ENCODE measurements at regions not wholly inside any gene's neighbourhood (a gene's known extent, or its start where the extent isn't known, plus 50 kb on each side); places are given as distances from the start of the nearest gene placed in this dataset.

DNA sequence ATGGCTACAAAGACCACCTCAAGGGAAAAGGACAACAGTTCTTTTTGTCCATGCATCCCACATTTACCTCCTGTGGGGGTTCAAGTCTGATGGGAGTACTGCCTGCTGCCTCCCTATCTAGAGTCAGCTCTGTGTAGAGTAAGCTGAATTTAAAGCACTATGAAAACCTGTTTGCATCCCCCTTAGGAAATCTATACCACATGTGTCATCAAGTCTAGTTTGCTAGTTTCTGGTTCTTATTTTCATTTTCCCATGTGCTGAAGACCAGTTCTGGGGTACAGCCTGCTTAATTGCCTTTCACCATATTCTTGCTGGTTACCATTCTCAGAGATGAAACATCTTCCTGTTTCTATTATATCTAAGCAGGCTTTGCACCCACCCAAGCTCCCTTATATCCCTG is 470.3 kb downstream of the MBD2 start:
- DNase-seq, result no peak
- Histone ChIP-seq H3K36me3 (ENCODE audit: control insufficient read depth in 1 of 2, insufficient read depth in 2 of 2, low read depth in 1 of 2, low read length in 2 of 2) (no peaks in the 10 kb centered on the region), H3K4ac (ENCODE audit: low read depth in 1 of 2, low read length in 2 of 2) (no peak overlapping the region), H3K9me3 (ENCODE audit: control insufficient read depth, low read length) (no peaks in the 10 kb centered on the region), H3K27ac (ENCODE audit: low read length, poor library complexity, severe bottlenecking) (no peak overlapping the region), H3K23ac (ENCODE audit: low read length in 2 of 2) (no peak overlapping the region), H4K91ac (ENCODE audit: low read length) (no peak overlapping the region), H3K4me3 (ENCODE audit: insufficient read depth in 1 of 2, low read depth in 1 of 2, low read length in 2 of 2) (no peak overlapping the region), H2AFZ (ENCODE audit: low read depth, low read length) (no peak overlapping the region), H3K4me2 (ENCODE audit: low read length, poor library complexity, severe bottlenecking) (no peak overlapping the region), H3K18ac (ENCODE audit: low read depth in 1 of 2, low read length in 2 of 2) (no peak overlapping the region), H3K79me1 (replicated peaks; ENCODE audit: low read length, poor library complexity, severe bottlenecking) (no peaks in the 10 kb centered on the region), H2BK120ac (ENCODE audit: low read depth, low read length) (no peak overlapping the region), H3K27me3 (ENCODE audit: control insufficient read depth in 1 of 2, insufficient read depth in 1 of 2, low read length in 2 of 2) (no peaks in the 10 kb centered on the region), H2BK12ac (ENCODE audit: low read length in 2 of 2) (no peak overlapping the region), H3K9ac (ENCODE audit: low read length) (no peak overlapping the region), H3K14ac (ENCODE audit: low read length in 2 of 2) (no peak overlapping the region), H2AK5ac (ENCODE audit: low read length, severe bottlenecking) (no peak overlapping the region), H2BK15ac (ENCODE audit: low read depth, poor library complexity, severe bottlenecking) (no peak overlapping the region), H3K4me1 (ENCODE audit: control insufficient read depth, insufficient read depth, low read depth, low read length) (no peaks in the 10 kb centered on the region), H2BK5ac (ENCODE audit: low read depth, low read length, poor library complexity, severe bottlenecking) (no peak overlapping the region), H4K8ac (ENCODE audit: low read length) (no peak overlapping the region)

DNA sequence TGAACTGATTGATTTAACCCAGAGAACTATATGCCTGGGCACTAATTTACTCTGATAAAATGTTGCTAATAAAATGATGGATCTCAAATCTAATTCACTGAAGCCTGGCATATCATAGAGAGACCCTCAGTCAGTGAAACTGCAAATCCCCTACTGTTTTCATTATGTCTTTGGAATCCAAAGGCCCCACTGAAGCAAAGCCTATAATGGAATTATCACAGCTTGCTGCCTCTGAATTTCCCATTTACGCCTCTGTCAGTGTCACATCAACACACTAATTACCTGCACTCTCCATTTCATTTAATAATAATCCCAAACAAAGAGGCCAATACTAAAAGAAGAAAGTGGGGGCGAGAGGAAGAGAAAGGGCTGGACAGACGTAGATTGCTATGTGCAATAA is 470.9 kb downstream of the MBD2 start:
- DNase-seq, result no peak
- Histone ChIP-seq H3K4me1 (ENCODE audit: control insufficient read depth, insufficient read depth, low read depth, low read length) (no peaks in the 10 kb centered on the region), H3K27me3 (ENCODE audit: control insufficient read depth in 1 of 2, insufficient read depth in 1 of 2, low read length in 2 of 2) (no peaks in the 10 kb centered on the region), H2BK5ac (ENCODE audit: low read depth, low read length, poor library complexity, severe bottlenecking) (no peak overlapping the region), H3K23ac (ENCODE audit: low read length in 2 of 2) (no peak overlapping the region), H2AFZ (ENCODE audit: low read depth, low read length) (no peak overlapping the region), H3K18ac (ENCODE audit: low read depth in 1 of 2, low read length in 2 of 2) (no peak overlapping the region), H3K27ac (ENCODE audit: low read length, poor library complexity, severe bottlenecking) (no peak overlapping the region), H2BK15ac (ENCODE audit: low read depth, poor library complexity, severe bottlenecking) (no peak overlapping the region), H3K36me3 (ENCODE audit: control insufficient read depth in 1 of 2, insufficient read depth in 2 of 2, low read depth in 1 of 2, low read length in 2 of 2) (no peaks in the 10 kb centered on the region), H2AK5ac (ENCODE audit: low read length, severe bottlenecking) (no peak overlapping the region), H4K91ac (ENCODE audit: low read length) (no peak overlapping the region), H3K79me1 (replicated peaks; ENCODE audit: low read length, poor library complexity, severe bottlenecking) (no peaks in the 10 kb centered on the region), H3K14ac (ENCODE audit: low read length in 2 of 2) (no peak overlapping the region), H3K4ac (ENCODE audit: low read depth in 1 of 2, low read length in 2 of 2) (no peak overlapping the region), H3K4me2 (ENCODE audit: low read length, poor library complexity, severe bottlenecking) (no peak overlapping the region), H4K8ac (ENCODE audit: low read length) (no peak overlapping the region), H3K9me3 (ENCODE audit: control insufficient read depth, low read length) (no peaks in the 10 kb centered on the region), H3K4me3 (ENCODE audit: insufficient read depth in 1 of 2, low read depth in 1 of 2, low read length in 2 of 2) (no peak overlapping the region), H2BK120ac (ENCODE audit: low read depth, low read length) (no peak overlapping the region), H3K9ac (ENCODE audit: low read length) (no peak overlapping the region), H2BK12ac (ENCODE audit: low read length in 2 of 2) (no peak overlapping the region)
- WGBS, result 48% methylated on average over 2 of the region's 3 CpGs

DNA sequence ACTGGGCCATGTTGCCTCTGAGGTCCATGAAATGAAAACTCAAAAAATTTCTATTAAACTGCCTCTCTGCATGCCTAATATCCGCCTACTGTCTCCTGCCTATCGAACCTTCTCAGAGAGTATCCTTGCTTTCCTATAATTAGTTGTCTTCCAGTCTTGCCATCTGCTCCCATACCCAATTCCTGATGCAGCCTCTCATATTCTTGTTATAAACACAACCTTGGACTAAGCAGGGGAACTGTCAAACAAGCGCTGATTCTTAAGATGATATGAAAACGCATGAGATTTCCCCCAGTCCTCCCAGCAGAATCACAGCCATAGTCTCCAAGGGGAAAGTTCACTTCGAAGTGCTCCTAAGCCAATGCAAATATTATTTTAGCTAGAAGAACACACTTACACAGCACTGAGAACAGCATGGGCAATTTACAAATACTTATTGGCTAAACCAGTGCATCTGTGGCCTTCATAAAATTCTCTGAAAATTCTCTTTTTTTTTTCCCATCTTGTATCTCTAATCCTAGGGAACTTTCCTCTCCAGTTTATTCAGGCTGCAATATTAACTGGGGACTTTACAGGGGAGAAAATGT is 471.6 kb downstream of the MBD2 start:
- Histone ChIP-seq H2BK120ac (ENCODE audit: low read depth, low read length) (no peak overlapping the region), H2BK5ac (ENCODE audit: low read depth, low read length, poor library complexity, severe bottlenecking) (no peak overlapping the region), H2AK5ac (ENCODE audit: low read length, severe bottlenecking) (no peak overlapping the region), H3K14ac (ENCODE audit: low read length in 2 of 2) (no peak overlapping the region), H3K4ac (ENCODE audit: low read depth in 1 of 2, low read length in 2 of 2) (no peak overlapping the region), H3K4me1 (ENCODE audit: control insufficient read depth, insufficient read depth, low read depth, low read length) (no peaks in the 10 kb centered on the region), H3K23ac (ENCODE audit: low read length in 2 of 2) (no peak overlapping the region), H3K9ac (ENCODE audit: low read length) (no peak overlapping the region), H2BK12ac (ENCODE audit: low read length in 2 of 2) (no peak overlapping the region), H2AFZ (ENCODE audit: low read depth, low read length) (no peak overlapping the region), H4K8ac (ENCODE audit: low read length) (no peak overlapping the region), H3K4me3 (ENCODE audit: insufficient read depth in 1 of 2, low read depth in 1 of 2, low read length in 2 of 2) (no peak overlapping the region), H4K91ac (ENCODE audit: low read length) (no peak overlapping the region), H3K18ac (ENCODE audit: low read depth in 1 of 2, low read length in 2 of 2) (no peak overlapping the region), H3K4me2 (ENCODE audit: low read length, poor library complexity, severe bottlenecking) (no peak overlapping the region), H2BK15ac (ENCODE audit: low read depth, poor library complexity, severe bottlenecking) (no peak overlapping the region), H3K9me3 (ENCODE audit: control insufficient read depth, low read length) (no peaks in the 10 kb centered on the region), H3K27me3 (ENCODE audit: control insufficient read depth in 1 of 2, insufficient read depth in 1 of 2, low read length in 2 of 2) (no peaks in the 10 kb centered on the region), H3K27ac (ENCODE audit: low read length, poor library complexity, severe bottlenecking) (no peak overlapping the region), H3K36me3 (ENCODE audit: control insufficient read depth in 1 of 2, insufficient read depth in 2 of 2, low read depth in 1 of 2, low read length in 2 of 2) (no peaks in the 10 kb centered on the region), H3K79me1 (replicated peaks; ENCODE audit: low read length, poor library complexity, severe bottlenecking) (no peaks in the 10 kb centered on the region)
- no peak for DNase-seq
- WGBS, result 78% methylated on average over 5 of the region's 5 CpGs

DNA sequence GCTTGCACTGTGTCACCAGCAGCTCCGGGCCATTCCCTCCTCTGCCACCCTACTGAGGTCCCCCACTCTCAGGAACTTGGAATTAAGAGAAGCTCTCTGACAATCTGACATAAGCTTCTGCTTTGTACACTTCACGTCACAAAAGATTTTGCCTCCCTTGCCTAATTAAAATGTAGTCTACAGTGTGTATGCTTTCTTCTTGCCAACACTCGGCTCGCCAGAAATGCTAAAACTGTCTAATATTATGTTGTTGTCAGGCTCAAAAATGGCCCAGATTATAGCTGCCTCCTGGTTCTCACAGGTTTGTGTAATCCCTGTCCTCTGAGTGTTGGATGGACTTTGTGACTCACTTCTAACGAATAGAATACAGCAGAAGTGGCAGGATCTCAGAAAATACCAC is 474.7 kb downstream of the MBD2 start:
- Histone ChIP-seq H3K9ac (ENCODE audit: low read length) (no peak overlapping the region), H2AK5ac (ENCODE audit: low read length, severe bottlenecking) (no peak overlapping the region), H3K79me1 (replicated peaks; ENCODE audit: low read length, poor library complexity, severe bottlenecking) (no peaks in the 10 kb centered on the region), H3K4ac (ENCODE audit: low read depth in 1 of 2, low read length in 2 of 2) (no peak overlapping the region), H2BK12ac (ENCODE audit: low read length in 2 of 2) (no peak overlapping the region), H3K9me3 (ENCODE audit: control insufficient read depth, low read length) (no peaks in the 10 kb centered on the region), H2BK5ac (ENCODE audit: low read depth, low read length, poor library complexity, severe bottlenecking) (no peak overlapping the region), H2BK120ac (ENCODE audit: low read depth, low read length) (no peak overlapping the region), H3K4me2 (ENCODE audit: low read length, poor library complexity, severe bottlenecking) (no peak overlapping the region), H3K36me3 (ENCODE audit: control insufficient read depth in 1 of 2, insufficient read depth in 2 of 2, low read depth in 1 of 2, low read length in 2 of 2) (no peaks in the 10 kb centered on the region), H3K14ac (ENCODE audit: low read length in 2 of 2) (no peak overlapping the region), H3K18ac (ENCODE audit: low read depth in 1 of 2, low read length in 2 of 2) (no peak overlapping the region), H4K91ac (ENCODE audit: low read length) (no peak overlapping the region), H3K23ac (ENCODE audit: low read length in 2 of 2) (no peak overlapping the region), H2AFZ (ENCODE audit: low read depth, low read length) (no peak overlapping the region), H3K4me3 (ENCODE audit: insufficient read depth in 1 of 2, low read depth in 1 of 2, low read length in 2 of 2) (no peak overlapping the region), H3K27me3 (ENCODE audit: control insufficient read depth in 1 of 2, insufficient read depth in 1 of 2, low read length in 2 of 2) (no peaks in the 10 kb centered on the region), H2BK15ac (ENCODE audit: low read depth, poor library complexity, severe bottlenecking) (no peak overlapping the region), H3K27ac (ENCODE audit: low read length, poor library complexity, severe bottlenecking) (no peak overlapping the region), H4K8ac (ENCODE audit: low read length) (no peak overlapping the region), H3K4me1 (ENCODE audit: control insufficient read depth, insufficient read depth, low read depth, low read length) (no peaks in the 10 kb centered on the region)
- DNase-seq, result no peak
- 83% methylated on average over 4 of the region's 5 CpGs for WGBS

All from mesenchymal stem cell (in vitro differentiated cells and primary cell).